NCI-H446 (cell line): ENCODE measurements at regions not wholly inside any gene's neighbourhood (a gene's known extent, or its start where the extent isn't known, plus 50 kb on each side); places are given as distances from the start of the nearest gene placed in this dataset.

Experiments used
- DNase-seq, 2 experiments: peaks; one replicate each; lab custom pipeline; 2025; lab: John Stamatoyannopoulos, UW

GRCh38 chr20:56925082-56925830, 296.1 kb downstream of the TFAP2C start:
- no peak for DNase-seq

- DNase-seq = no peak
These were observed 296.7 kb downstream of the TFAP2C start for GRCh38 chr20:56925831-56926170.

DNA sequence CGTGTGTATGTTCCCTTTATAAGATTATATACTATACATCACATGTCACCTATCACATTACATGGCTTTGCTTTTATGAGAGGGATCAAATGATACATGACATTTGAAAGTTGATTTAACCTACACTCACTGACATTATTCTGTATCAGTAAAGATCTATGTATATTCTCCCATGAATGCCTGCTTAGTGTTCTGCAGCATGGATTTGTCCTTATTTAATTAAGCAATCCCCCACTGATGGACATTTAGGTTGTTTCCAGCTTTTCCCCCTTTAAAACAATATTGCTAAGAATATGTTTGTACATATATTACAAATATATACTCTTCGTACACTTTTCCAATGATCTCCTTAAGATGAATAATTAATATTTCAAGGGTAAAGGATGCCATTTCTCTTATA, 297.4 kb downstream of the TFAP2C start:
- no peak for DNase-seq

GRCh38 chr20:56927127-56927526, 298.0 kb downstream of the TFAP2C start:
- no peak for DNase-seq

- DNase-seq = no peak
These were observed 298.9 kb downstream of the TFAP2C start for GRCh38 chr20:56928007-56928406.

- DNase-seq = no peak
These were observed 300.5 kb downstream of the TFAP2C start for GRCh38 chr20:56929606-56930005.

GRCh38 chr20:56930876-56931275, 301.8 kb downstream of the TFAP2C start:
- no peak for DNase-seq

GRCh38 chr20:56932575-56933330, 303.6 kb downstream of the TFAP2C start:
- no peak for DNase-seq

DNA sequence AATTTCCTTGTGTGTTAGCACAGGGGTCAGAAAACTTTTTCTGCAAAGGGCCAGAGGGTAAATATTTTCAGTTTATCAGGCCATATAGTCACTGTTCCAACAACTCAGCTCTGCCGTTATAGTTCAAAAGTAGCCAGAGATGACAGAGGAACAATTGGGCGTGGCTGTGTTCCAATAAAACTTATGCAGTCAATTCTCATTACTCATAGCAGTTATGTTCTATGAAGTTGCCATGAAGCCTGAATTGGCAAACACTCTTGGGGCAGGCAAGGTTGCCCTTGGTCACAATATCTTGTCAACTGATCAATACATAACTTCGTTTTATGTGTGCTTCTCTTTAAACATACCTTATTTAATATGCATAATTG, 304.2 kb downstream of the TFAP2C start:
- no peak for DNase-seq

DNA sequence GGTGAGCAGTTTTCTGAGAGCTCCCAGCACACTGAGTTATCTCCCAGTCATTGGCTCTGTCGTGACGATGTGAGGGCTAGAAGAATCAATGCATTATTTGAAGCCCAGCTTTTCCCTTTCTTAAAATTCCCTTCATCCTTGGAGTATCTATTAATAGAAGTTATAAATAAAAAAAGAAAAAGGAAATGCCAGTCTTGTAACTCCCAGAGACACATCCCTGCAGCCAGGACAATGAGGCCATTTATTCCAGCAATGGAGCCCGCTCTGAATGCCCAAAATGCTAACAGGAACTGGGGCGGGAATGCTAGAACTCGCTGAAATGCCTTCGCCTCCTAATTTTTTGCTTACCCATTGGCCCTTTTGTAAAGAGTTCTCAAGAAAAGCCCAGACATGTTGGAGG, 305.8 kb downstream of the TFAP2C start:
- no peak for DNase-seq

DNA sequence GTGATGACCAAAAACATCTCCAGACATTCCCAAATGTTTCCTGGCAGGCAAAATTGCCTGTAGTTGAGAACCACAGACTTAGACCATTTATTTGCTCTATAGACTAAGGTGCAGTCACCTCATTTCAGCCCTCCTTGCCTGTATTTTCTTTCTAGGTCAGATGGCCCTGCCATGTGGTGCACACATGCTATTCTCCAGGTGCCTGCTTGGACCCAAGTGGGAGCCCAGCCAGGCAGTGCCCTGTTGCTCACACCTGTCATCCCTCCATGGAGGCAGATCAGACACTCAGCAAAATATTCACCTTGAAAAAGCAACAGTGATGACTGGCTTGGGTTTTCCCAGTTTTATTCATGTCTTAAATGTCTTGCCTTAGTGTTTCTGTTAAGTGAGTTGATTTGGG, 311.4 kb downstream of the TFAP2C start:
- DNase-seq = no peak

- no peak for DNase-seq
These were observed 312.1 kb downstream of the TFAP2C start for GRCh38 chr20:56941101-56941686.

GRCh38 chr20:56943946-56944945, 315.1 kb downstream of the TFAP2C start:
- no peak for DNase-seq

DNA sequence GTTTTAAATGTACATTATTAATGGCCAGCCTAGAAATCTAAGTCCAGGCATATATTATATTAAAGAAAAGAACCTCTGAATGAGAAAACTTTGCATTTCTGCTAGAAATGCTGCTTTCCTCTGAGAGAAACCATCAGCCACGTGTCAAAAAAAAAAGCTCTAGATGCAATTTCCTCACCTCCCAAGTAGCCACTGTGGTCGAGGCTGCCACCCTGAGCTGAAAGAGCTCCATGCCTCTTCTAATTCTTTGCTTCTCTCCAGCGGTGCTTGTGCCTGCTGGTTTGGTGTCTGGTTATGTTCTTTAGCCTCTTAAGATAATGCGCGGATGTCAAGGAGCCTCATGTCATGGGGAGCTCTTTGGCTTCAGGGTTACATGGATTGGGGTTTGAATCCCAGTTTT, 316.0 kb downstream of the TFAP2C start:
- no peak for DNase-seq

DNA sequence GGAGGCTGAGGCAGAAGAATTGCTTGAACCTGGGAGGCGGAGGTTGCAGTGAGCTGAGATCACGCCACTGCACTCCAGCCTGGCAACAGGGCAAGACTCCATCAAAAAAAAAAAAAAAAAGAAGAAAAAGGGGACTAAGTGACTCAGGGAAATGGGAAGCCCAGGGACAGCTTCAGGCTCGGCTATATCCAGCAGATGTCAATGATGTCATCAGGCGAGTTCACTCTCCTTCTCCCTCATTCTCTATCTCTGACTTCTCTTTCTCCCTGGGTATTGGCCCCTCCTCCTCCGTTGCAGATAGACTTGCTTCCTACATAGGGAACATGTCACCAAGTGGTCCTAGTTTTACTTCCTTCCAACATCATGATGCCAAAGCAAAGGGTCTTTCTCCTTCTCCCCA, 316.8 kb downstream of the TFAP2C start:
- no peak for DNase-seq

DNA sequence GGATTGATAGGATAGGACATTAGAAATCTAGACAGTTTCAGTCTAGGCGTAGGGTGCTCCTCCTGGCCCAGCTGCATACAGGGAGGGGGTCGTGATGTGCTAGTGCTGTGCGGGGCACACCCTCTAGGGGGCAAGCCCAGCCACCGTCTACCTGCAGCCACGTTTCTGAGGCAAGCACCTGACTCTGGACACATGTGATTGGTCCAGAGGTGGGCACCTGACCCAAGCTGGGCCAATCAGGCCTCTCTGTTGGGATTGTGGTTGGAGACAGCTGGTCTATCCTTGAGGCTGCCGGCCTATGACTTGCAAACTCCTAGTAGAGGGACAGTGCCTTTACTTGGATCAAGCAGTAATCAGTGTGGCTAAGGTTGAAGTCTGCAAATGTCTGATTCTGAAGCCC, 317.1 kb downstream of the BMP7 start:
- DNase-seq = no peak

GRCh38 chr20:56952258-56953047, 314.0 kb downstream of the BMP7 start:
- DNase-seq = no peak

DNA sequence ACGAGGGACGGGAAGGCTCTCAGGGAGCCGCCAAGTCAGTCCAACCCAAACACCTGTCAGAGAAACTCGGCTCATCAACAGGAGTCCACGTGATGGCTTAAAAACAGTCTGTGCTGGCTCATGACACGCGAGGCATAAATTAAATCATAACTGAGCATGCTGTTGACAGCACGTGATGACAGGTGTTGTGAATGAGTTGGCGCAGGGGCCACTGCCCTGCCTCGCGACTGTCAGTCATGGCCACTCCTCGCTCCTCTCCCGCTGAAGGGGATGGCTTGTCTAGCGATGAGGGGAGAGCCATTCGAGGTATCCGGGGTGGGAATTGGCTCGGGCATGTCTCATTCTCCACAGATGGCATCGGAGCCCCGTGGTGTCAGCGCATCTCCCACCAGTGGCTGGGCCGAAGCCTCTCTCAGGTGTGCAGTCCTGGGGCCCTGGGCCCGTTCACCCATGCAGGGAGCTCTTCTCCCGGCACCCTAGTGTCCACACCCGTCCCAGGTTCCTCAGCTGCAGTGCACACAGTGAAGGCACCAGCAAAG, 313.3 kb downstream of the BMP7 start:
- DNase-seq = no peak

- no peak for DNase-seq
These were observed 311.6 kb downstream of the BMP7 start for GRCh38 chr20:56954797-56955196.

DNA sequence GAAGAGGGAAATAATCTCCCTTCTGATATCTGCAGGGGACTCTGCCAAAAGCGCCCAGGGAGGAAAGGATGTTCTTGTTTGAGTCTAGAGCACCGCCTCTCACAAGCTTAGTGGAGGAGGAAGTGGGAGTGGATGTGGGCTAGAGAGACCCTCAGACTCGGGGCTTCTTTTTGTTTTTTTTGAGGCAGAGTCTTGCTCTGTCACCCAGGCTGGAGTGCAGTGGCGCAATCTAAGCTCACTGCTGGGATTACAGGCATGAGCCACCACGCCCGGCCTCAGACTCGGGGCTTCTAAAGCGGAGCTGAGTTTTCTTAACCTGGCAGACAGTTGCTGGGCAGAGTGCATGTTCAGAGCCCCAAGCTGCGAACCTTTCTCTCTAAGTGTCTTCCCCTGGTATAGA, 310.8 kb downstream of the BMP7 start:
- DNase-seq = no peak

GRCh38 chr20:56956534-56956933, 309.9 kb downstream of the BMP7 start:
- no peak for DNase-seq
